ENCODE measurements at regions not wholly inside any gene's neighbourhood (a gene's known extent, or its start where the extent isn't known, plus 50 kb on each side); places are given as distances from the start of the nearest gene placed in this dataset.

GRCh38 chr13:50299546-50300249, 284.5 kb downstream of the KCNRG start:
- no peaks in the 10 kb centered on the region for H3K36me3 Mint-ChIP-seq (ENCODE audit: low read depth)
- no peak for DNase-seq
- no peak overlapping the region for H3K27ac Mint-ChIP-seq
- CTCF ChIA-PET, result no interaction called here
- intact Hi-C loops (cut with micrococcal nuclease), result no loop called here
- no peak overlapping the region for H3K4me3 Mint-ChIP-seq
- H3K9me3 Mint-ChIP-seq, result peaks cover 1% of the 10 kb centered on the region
- H3K27me3 Mint-ChIP-seq (ENCODE audit: low read depth), result peaks cover 11% of the 10 kb centered on the region
- H3K4me1 Mint-ChIP-seq (ENCODE audit: low read depth), result no peaks in the 10 kb centered on the region

- H3K27ac Mint-ChIP-seq, result no peak overlapping the region
- H3K27me3 Mint-ChIP-seq (ENCODE audit: low read depth), result no peaks in the 10 kb centered on the region
- no peak for DNase-seq
- no peak overlapping the region for H3K4me3 Mint-ChIP-seq
- intact Hi-C loops (cut with micrococcal nuclease), result no loop called here
- H3K4me1 Mint-ChIP-seq (ENCODE audit: low read depth), result peaks cover 2% of the 10 kb centered on the region
- CTCF ChIA-PET, result no interaction called here
- no peaks in the 10 kb centered on the region for H3K36me3 Mint-ChIP-seq (ENCODE audit: low read depth)
- H3K9me3 Mint-ChIP-seq, result peaks cover 1% of the 10 kb centered on the region
These were observed 288.9 kb downstream of the KCNRG start for GRCh38 chr13:50303963-50304721.

DNA sequence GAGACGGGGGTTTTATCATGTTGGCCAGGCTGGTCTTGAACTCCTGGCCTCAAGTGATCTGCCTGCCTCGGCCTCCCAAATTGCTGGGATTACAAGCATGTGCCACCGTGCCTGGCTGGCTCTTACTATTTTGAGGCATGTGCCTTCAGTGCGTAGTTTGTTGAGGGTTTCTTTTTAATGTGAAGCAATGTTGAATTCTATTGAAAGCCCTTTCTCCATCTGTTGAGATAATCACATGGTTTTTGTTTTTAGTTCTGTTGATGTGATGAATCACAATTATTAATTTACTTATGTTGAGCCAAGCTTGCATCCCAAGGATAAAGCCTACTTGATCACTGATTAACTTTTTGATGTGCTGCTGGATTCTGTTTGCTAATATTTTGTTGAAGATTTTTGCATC, 290.9 kb downstream of the KCNRG start:
- H3K27ac Mint-ChIP-seq, result peak overlapping the region; percentile 26
- no peak for DNase-seq
- H3K36me3 Mint-ChIP-seq (ENCODE audit: low read depth), result no peaks in the 10 kb centered on the region
- no peak overlapping the region for H3K4me3 Mint-ChIP-seq
- intact Hi-C loops (cut with micrococcal nuclease), result no loop called here
- CTCF ChIA-PET, result no interaction called here
- peaks cover 14% of the 10 kb centered on the region for H3K4me1 Mint-ChIP-seq (ENCODE audit: low read depth)
- H3K9me3 Mint-ChIP-seq, result peaks cover 1% of the 10 kb centered on the region
- peaks cover 4% of the 10 kb centered on the region for H3K27me3 Mint-ChIP-seq (ENCODE audit: low read depth)

DNA sequence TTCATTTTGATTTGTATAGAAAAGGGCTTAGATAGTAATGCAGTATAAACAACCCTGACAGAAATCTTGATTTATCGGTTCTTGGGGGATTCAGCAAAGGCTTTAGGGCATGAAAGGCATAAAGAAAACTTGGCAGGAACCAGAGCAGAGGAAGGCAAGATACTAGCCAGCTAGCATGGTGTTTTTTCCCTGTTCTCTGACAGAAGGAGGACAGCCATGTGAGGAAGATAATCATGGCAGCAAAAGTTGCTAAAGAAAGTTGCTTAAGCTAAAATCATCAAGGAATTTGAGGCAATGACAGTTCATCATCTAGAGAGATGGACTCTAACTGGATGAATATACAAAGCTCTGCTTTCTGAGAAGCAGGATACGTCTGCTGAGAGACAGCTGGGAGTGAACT, 294.1 kb downstream of the KCNRG start:
- intact Hi-C loops (cut with micrococcal nuclease), result no loop called here
- H3K27me3 Mint-ChIP-seq (ENCODE audit: low read depth), result peaks cover 4% of the 10 kb centered on the region
- peaks cover 14% of the 10 kb centered on the region for H3K4me1 Mint-ChIP-seq (ENCODE audit: low read depth)
- H3K36me3 Mint-ChIP-seq (ENCODE audit: low read depth), result no peaks in the 10 kb centered on the region
- CTCF ChIA-PET, result interaction anchor here (1.0 kb wide), 1 partner anchor 26 kb away, joined by 5 read pairs; no protein-coding TSS in a partner anchor
- H3K9me3 Mint-ChIP-seq, result peaks cover 1% of the 10 kb centered on the region
- no peak for DNase-seq
- H3K4me3 Mint-ChIP-seq, result no peak overlapping the region
- no peak overlapping the region for H3K27ac Mint-ChIP-seq

DNA sequence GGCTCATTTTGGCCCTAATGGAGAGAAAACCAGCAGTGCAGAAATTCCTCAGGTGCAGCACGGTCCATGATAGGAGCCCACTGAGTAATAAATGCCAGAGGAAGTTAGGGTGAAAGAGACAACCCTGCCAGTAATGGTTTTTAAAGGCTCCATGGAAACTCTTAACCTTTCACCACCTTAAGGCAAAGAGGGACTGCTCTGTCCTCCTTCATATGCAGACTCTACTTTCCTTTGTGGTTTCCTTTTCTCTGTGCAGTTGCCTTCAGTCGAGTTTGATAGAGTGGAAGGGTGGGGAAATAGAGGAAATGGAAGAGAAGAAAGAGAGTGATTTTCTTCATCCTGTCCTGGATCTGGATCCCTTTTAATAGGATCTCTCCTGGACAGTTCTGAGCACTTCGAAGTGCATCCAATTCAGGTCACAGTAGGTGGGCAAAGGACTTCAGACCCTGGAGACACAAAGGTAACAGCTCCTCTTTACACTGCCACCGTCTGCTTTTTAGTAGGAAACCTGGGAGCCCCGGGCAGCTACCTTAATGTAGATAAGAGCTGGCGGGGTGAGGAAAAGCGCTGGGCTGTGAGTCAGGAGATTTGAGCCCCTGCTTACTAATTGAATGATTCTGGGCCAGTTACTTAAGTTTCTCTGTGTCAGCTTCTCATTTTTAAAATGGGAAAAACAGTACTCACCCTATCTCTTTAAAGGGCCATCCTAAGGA, 294.8 kb downstream of the KCNRG start:
- H3K36me3 Mint-ChIP-seq (ENCODE audit: low read depth), result no peaks in the 10 kb centered on the region
- H3K9me3 Mint-ChIP-seq, result no peaks in the 10 kb centered on the region
- H3K27ac Mint-ChIP-seq, result no peak overlapping the region
- CTCF ChIA-PET, result interaction anchor here (1.0 kb wide), 1 partner anchor 25 kb away, joined by 5 read pairs; no protein-coding TSS in a partner anchor
- intact Hi-C loops (cut with micrococcal nuclease), result no loop called here
- DNase-seq, result no peak
- peaks cover 4% of the 10 kb centered on the region for H3K27me3 Mint-ChIP-seq (ENCODE audit: low read depth)
- no peak overlapping the region for H3K4me3 Mint-ChIP-seq
- H3K4me1 Mint-ChIP-seq (ENCODE audit: low read depth), result peaks cover 14% of the 10 kb centered on the region

DNA sequence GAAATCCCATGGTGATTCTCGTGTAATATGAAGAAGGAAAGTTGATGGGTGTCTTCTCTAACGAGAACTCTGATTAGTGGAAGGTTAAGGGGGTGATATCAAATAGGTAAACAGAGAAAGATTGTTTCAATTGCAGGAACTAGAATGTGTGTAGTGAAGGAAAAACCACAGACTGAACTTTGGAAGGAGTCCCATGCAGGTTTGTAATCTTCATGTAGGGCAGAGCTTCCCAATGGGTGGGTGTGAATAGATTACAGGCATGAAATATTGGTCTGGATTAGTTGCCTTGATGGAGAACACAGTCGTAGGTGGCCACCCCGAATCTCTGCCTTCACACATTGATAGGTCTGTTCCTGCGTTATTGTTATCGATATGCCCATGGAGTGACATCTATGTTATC, 295.5 kb downstream of the KCNRG start:
- H3K27ac Mint-ChIP-seq, result no peak overlapping the region
- CTCF ChIA-PET, result no interaction called here
- intact Hi-C loops (cut with micrococcal nuclease), result no loop called here
- H3K4me1 Mint-ChIP-seq (ENCODE audit: low read depth), result peaks cover 14% of the 10 kb centered on the region
- H3K27me3 Mint-ChIP-seq (ENCODE audit: low read depth), result peaks cover 4% of the 10 kb centered on the region
- DNase-seq, result no peak
- H3K4me3 Mint-ChIP-seq, result no peak overlapping the region
- H3K9me3 Mint-ChIP-seq, result no peaks in the 10 kb centered on the region
- no peaks in the 10 kb centered on the region for H3K36me3 Mint-ChIP-seq (ENCODE audit: low read depth)

- H3K9me3 Mint-ChIP-seq, result no peaks in the 10 kb centered on the region
- no peak overlapping the region for H3K27ac Mint-ChIP-seq
- H3K27me3 Mint-ChIP-seq (ENCODE audit: low read depth), result no peaks in the 10 kb centered on the region
- DNase-seq, result no peak
- intact Hi-C loops (cut with micrococcal nuclease), result loop anchor here (5.0 kb wide), 1 partner anchor 593 kb away; no protein-coding TSS in a partner anchor
- H3K36me3 Mint-ChIP-seq (ENCODE audit: low read depth), result no peaks in the 10 kb centered on the region
- CTCF ChIA-PET, result interaction anchor here (0.6 kb wide), 1 partner anchor 217 kb away, joined by 3 read pairs; no protein-coding TSS in a partner anchor
- no peak overlapping the region for H3K4me3 Mint-ChIP-seq
- peaks cover 12% of the 10 kb centered on the region for H3K4me1 Mint-ChIP-seq (ENCODE audit: low read depth)
These were observed 303.6 kb downstream of the KCNRG start for GRCh38 chr13:50318887-50319286.

DNA sequence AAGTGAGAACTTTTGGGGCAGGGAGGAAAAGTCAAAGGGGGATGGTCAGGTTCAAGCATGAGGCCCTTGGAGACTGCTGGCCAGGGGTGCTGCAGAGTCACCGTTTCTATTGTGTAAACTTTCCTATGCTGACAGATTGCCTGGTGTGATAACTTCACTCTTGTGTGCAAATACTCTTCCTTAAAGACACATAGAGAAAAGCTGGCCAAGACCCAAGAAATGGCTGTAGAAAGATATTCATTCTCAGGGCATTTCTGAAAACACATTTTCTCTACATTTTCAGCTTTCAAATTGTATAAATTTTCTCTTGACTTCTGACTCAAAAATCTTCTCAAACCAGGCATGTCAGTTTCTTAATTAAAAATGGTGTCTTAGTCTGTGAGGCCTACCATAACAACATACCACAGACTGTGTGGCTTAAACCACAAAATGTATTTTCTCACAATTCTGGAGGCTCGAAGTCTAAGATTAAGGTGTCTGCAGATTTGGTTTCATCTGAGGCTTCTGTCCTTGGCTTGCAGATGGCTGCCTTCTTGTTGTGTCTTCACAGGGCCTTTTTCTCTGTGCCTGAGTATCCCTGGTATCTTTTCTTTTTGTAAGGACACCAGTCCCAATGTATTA, 304.5 kb downstream of the KCNRG start:
- CTCF ChIA-PET, result no interaction called here
- Mint-ChIP-seq H3K4me1 (ENCODE audit: low read depth) (peaks cover 12% of the 10 kb centered on the region), H3K36me3 (ENCODE audit: low read depth) (no peaks in the 10 kb centered on the region), H3K9me3 (no peaks in the 10 kb centered on the region), H3K27me3 (ENCODE audit: low read depth) (no peaks in the 10 kb centered on the region), H3K4me3 (no peak overlapping the region), H3K27ac (no peak overlapping the region)
- DNase-seq, result no peak
- intact Hi-C loops (cut with micrococcal nuclease), result loop anchor here (5.0 kb wide), 1 partner anchor 593 kb away; no protein-coding TSS in a partner anchor

DNA sequence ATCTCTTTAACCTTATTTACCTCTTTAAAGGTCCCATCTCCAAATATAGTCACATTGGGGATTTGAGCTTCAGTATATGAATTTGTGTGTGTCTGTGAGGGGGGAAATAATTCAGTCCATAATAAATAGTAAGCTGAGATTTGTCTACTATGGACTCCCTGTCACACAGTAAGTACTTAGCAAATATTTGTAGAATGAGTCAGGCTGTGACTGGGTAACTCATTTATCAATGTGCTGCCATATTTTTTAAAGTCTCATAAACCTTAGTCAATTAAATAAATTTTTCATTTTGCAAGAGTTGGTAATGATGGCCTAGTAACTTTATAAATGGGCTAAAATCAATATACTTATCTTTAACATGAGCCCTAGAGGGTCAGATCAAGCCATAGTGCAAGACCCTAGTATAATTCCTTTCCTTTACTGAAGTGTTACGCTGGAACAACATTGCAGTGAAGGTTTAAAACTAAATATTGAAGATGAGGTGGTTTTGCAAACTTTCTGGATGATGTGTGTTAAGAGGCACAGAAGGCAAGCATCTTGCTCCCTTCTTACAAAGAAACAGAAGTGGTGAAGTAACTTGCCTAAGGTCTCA, 305.1 kb downstream of the KCNRG start:
- no peak for DNase-seq
- H3K27me3 Mint-ChIP-seq (ENCODE audit: low read depth), result no peaks in the 10 kb centered on the region
- intact Hi-C loops (cut with micrococcal nuclease), result no loop called here
- no peak overlapping the region for H3K27ac Mint-ChIP-seq
- H3K9me3 Mint-ChIP-seq, result no peaks in the 10 kb centered on the region
- CTCF ChIA-PET, result no interaction called here
- no peaks in the 10 kb centered on the region for H3K36me3 Mint-ChIP-seq (ENCODE audit: low read depth)
- no peak overlapping the region for H3K4me3 Mint-ChIP-seq
- H3K4me1 Mint-ChIP-seq (ENCODE audit: low read depth), result peaks cover 12% of the 10 kb centered on the region

DNA sequence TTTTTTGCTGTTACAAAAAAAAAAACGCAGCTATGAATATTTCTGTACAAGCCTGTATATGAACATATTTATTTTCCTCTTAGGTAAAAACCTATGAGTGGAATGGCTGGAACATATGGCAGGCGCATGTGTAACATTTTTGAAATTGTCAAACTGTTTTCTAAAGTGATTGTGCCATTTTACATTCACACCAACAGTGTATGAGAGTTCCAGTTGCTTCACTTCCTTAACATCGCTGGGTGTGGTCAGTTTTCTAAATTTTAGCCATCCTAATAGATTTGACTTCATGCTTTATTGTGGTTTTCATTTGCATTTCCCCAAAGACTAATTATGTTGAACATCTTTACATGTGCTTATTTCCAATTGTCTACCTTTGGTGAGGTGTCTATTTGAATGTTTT, 306.8 kb downstream of the KCNRG start:
- Mint-ChIP-seq H3K4me1 (ENCODE audit: low read depth) (peaks cover 12% of the 10 kb centered on the region), H3K4me3 (no peak overlapping the region), H3K27ac (no peak overlapping the region), H3K9me3 (no peaks in the 10 kb centered on the region), H3K36me3 (ENCODE audit: low read depth) (no peaks in the 10 kb centered on the region), H3K27me3 (ENCODE audit: low read depth) (no peaks in the 10 kb centered on the region)
- CTCF ChIA-PET, result no interaction called here
- intact Hi-C loops (cut with micrococcal nuclease), result no loop called here
- no peak for DNase-seq

DNA sequence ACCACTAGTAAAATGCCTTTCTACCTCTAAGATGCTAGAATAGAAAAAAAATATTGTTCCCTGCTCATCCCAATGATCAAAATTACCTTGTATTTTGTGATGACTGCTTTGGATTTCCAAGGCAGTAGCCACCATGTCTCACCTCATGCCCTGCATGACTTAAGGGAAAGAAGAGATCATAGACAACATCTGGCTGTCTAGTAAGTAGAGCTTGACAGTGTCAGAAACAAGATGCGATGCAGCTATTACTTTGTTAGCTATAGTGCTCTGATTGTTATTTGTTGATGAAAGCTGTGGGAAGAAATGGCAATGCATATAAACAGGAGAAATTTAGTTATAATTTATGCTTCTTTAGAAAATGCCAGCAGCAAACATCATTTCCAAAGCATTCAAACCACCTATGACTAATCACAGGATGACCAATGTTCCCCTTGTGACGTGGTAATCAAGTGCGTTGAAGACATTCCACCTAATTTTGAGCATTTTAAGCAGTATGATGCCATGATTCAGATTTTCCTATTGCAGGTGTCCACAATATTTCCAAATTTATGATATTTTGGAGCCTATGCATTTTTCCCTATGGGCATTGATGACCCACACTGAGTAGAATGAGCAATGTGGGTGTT, 308.3 kb downstream of the KCNRG start:
- CTCF ChIA-PET, result no interaction called here
- Mint-ChIP-seq H3K27ac (no peak overlapping the region), H3K9me3 (no peaks in the 10 kb centered on the region), H3K4me3 (no peak overlapping the region), H3K36me3 (ENCODE audit: low read depth) (no peaks in the 10 kb centered on the region), H3K27me3 (ENCODE audit: low read depth) (no peaks in the 10 kb centered on the region), H3K4me1 (ENCODE audit: low read depth) (peaks cover 12% of the 10 kb centered on the region)
- intact Hi-C loops (cut with micrococcal nuclease), result no loop called here
- no peak for DNase-seq
